ENCODE measurements at regions not wholly inside any gene's neighbourhood (a gene's known extent, or its start where the extent isn't known, plus 50 kb on each side); places are given as distances from the start of the nearest gene placed in this dataset.

- no peaks in the 10 kb centered on the region for H4K20me1 ChIP-seq (ENCODE audit: control insufficient read depth, insufficient read depth, low read depth, low read length)
- no peaks in the 10 kb centered on the region for H3F3A ChIP-seq (ENCODE audit: control insufficient read depth, insufficient read depth)
- H3K9me3 ChIP-seq (ENCODE audit: control insufficient read depth, insufficient read depth, low read length) = no peaks in the 10 kb centered on the region
- H3K4me3 ChIP-seq (ENCODE audit: low read length) = no peak overlapping the region
- peaks cover 21% of the 10 kb centered on the region for H3K4me1 ChIP-seq (ENCODE audit: control insufficient read depth, low read length)
- no peaks in the 10 kb centered on the region for H3K9me2 ChIP-seq (replicated peaks; ENCODE audit: control insufficient read depth, low read length)
- H3K27me3 ChIP-seq (ENCODE audit: control insufficient read depth, low read length) = no peaks in the 10 kb centered on the region
- no peaks in the 10 kb centered on the region for H3K36me3 ChIP-seq (ENCODE audit: control insufficient read depth, low read length)
- no peak overlapping the region for H3K27ac ChIP-seq (ENCODE audit: low read depth, low read length)
- no peaks in the 10 kb centered on the region for H3K79me2 ChIP-seq (ENCODE audit: control insufficient read depth, low read length)
- no peak overlapping the region for H3K4me2 ChIP-seq (ENCODE audit: low read length)
- no peak for TF ChIP-seq EZH2phosphoT487 (IDR thresholded peaks at IDR 0.05; ENCODE audit: borderline replicate concordance, low read length)
- no peak for TF ChIP-seq CTCF (IDR thresholded peaks at IDR 0.05; ENCODE audit: low read depth, low read length, poor library complexity, severe bottlenecking)
Observed at GRCh38 chr3:193997228-193998122, 138.5 kb upstream of the HES1 start.

GRCh38 chr3:193998123-193998448 lies 137.9 kb upstream of the HES1 start:
- no peaks in the 10 kb centered on the region for H3K9me3 ChIP-seq (ENCODE audit: control insufficient read depth, insufficient read depth, low read length)
- no peak overlapping the region for H3K4me2 ChIP-seq (ENCODE audit: low read length)
- TF ChIP-seq CTCF (IDR thresholded peaks at IDR 0.05; ENCODE audit: low read depth, low read length, poor library complexity, severe bottlenecking) (no peak), EZH2phosphoT487 (IDR thresholded peaks at IDR 0.05; ENCODE audit: borderline replicate concordance, low read length) (no peak)
- H4K20me1 ChIP-seq (ENCODE audit: control insufficient read depth, insufficient read depth, low read depth, low read length) = no peaks in the 10 kb centered on the region
- no peaks in the 10 kb centered on the region for H3K79me2 ChIP-seq (ENCODE audit: control insufficient read depth, low read length)
- H3K9me2 ChIP-seq (replicated peaks; ENCODE audit: control insufficient read depth, low read length) = no peaks in the 10 kb centered on the region
- no peaks in the 10 kb centered on the region for H3K27me3 ChIP-seq (ENCODE audit: control insufficient read depth, low read length)
- no peak overlapping the region for H3K4me3 ChIP-seq (ENCODE audit: low read length)
- peaks cover 28% of the 10 kb centered on the region for H3K4me1 ChIP-seq (ENCODE audit: control insufficient read depth, low read length)
- no peaks in the 10 kb centered on the region for H3K36me3 ChIP-seq (ENCODE audit: control insufficient read depth, low read length)
- no peak overlapping the region for H3K27ac ChIP-seq (ENCODE audit: low read depth, low read length)
- H3F3A ChIP-seq (ENCODE audit: control insufficient read depth, insufficient read depth) = no peaks in the 10 kb centered on the region

- Histone ChIP-seq H3K4me1 (ENCODE audit: control insufficient read depth, low read length) (peaks cover 34% of the 10 kb centered on the region), H3K4me3 (ENCODE audit: low read length) (no peak overlapping the region), H3K79me2 (ENCODE audit: control insufficient read depth, low read length) (no peaks in the 10 kb centered on the region), H3K4me2 (ENCODE audit: low read length) (no peak overlapping the region), H3K9me2 (replicated peaks; ENCODE audit: control insufficient read depth, low read length) (no peaks in the 10 kb centered on the region), H3K36me3 (ENCODE audit: control insufficient read depth, low read length) (no peaks in the 10 kb centered on the region), H3K27me3 (ENCODE audit: control insufficient read depth, low read length) (no peaks in the 10 kb centered on the region), H3K27ac (ENCODE audit: low read depth, low read length) (no peak overlapping the region), H3K9me3 (ENCODE audit: control insufficient read depth, insufficient read depth, low read length) (no peaks in the 10 kb centered on the region), H4K20me1 (ENCODE audit: control insufficient read depth, insufficient read depth, low read depth, low read length) (no peaks in the 10 kb centered on the region), H3F3A (ENCODE audit: control insufficient read depth, insufficient read depth) (no peaks in the 10 kb centered on the region)
- TF ChIP-seq CTCF (IDR thresholded peaks at IDR 0.05; ENCODE audit: low read depth, low read length, poor library complexity, severe bottlenecking) (no peak), EZH2phosphoT487 (IDR thresholded peaks at IDR 0.05; ENCODE audit: borderline replicate concordance, low read length) (no peak)
Observed at GRCh38 chr3:193998628-193999195, 137.2 kb upstream of the HES1 start.
